H1 (cell line): ENCODE measurements at regions not wholly inside any gene's neighbourhood (a gene's known extent, or its start where the extent isn't known, plus 50 kb on each side); places are given as distances from the start of the nearest gene placed in this dataset.

Experiments
- CTCF ChIA-PET: fragments of 300-600 bp; sonication (Branson Sonifier 250); formaldehyde crosslinking; loops from one replicate; lab custom pipeline; 2021; ENCODE audit not compliant: partially characterized antibody; lab: Charles Lee
- POLR2A ChIA-PET: fragments of 300-600 bp; sonication (Branson Sonifier 250); formaldehyde crosslinking; loops from one replicate; lab custom pipeline; 2021; ENCODE audit warnings: inconsistent platforms; ENCODE audit not compliant: partially characterized antibody; lab: Charles Lee
- DNase-seq, 2 experiments: peaks; one replicate each; pipeline versions ENCODE4 v3.0.0 to v3.0.0-alpha.2; 2010 to 2022; ENCODE audit warnings: low spot score in 2 of 2, low read depth in 1 of 2, mixed read lengths in 1 of 2
- FAIRE-seq: peaks from 2 replicates; lab custom pipeline; 2011; peaks lifted over from hg19 to GRCh38; lab: Jason Lieb, UNC
- H2AFZ ChIP-seq: 2 replicates; pipeline ENCODE4 v1.8.1; 2012; ENCODE audit warnings: low read length, inconsistent platforms
- H2AK5ac ChIP-seq: 2 replicates; pipeline ENCODE4 v1.6.1; 2013; ENCODE audit warnings: low read depth, low read length
- H2BK120ac ChIP-seq: replicated peaks from 2 replicates; pipeline ENCODE3; 2013; ENCODE audit warnings: low read depth, low read length, inconsistent platforms
- H2BK12ac ChIP-seq: 2 replicates; pipeline ENCODE4 v1.6.1; 2013; ENCODE audit warnings: low read depth, low read length
- H2BK15ac ChIP-seq: 2 replicates; pipeline ENCODE4 v1.6.1; 2013; ENCODE audit warnings: low read length
- H2BK20ac ChIP-seq: 2 replicates; pipeline ENCODE4 v1.6.1; 2013; ENCODE audit warnings: low read length
- H2BK5ac ChIP-seq: 2 replicates; pipeline ENCODE4 v1.6.1; 2013; ENCODE audit warnings: low read depth, low read length
- H3K14ac ChIP-seq: 2 replicates; pipeline ENCODE4 v1.6.1; 2013; ENCODE audit warnings: inconsistent platforms; ENCODE audit not compliant: insufficient read length
- H3K18ac ChIP-seq: 2 replicates; pipeline ENCODE4 v1.6.1; 2013; ENCODE audit warnings: low read length; ENCODE audit errors: extremely low read depth
- H3K23ac ChIP-seq: 2 replicates; pipeline ENCODE4 v1.6.1; 2013; ENCODE audit warnings: inconsistent platforms; ENCODE audit not compliant: insufficient read length
- H3K23me2 ChIP-seq: 2 replicates; pipeline ENCODE4 v1.6.1; 2013; ENCODE audit warnings: low read depth, low read length
- H3K27ac ChIP-seq: 2 replicates; pipeline ENCODE4 v1.6.1; 2011; ENCODE audit warnings: low read depth, low read length, inconsistent platforms
- H3K27me3 ChIP-seq, 4 experiments: replicated peaks in 1 of 4; 1 replicate in 1 of 4; 2 replicates in 3 of 4; pipeline versions ENCODE4 v1.6.1 to v1.8.1; 2011 to 2013; ENCODE audit warnings: low read length in 3 of 4, mild to moderate bottlenecking in 3 of 4, inconsistent platforms in 2 of 4, mixed read lengths in 2 of 4, moderate library complexity in 1 of 4; ENCODE audit not compliant: control insufficient read depth in 3 of 4, insufficient read depth in 3 of 4; ENCODE audit errors: extremely low read depth in 1 of 4
- H3K36me3 ChIP-seq, 4 experiments: 2 replicates each; pipeline versions ENCODE4 v1.6.1 to v1.8.1; 2011 to 2013; ENCODE audit warnings: mild to moderate bottlenecking in 4 of 4, low read length in 3 of 4, moderate library complexity in 2 of 4, control low read depth in 1 of 4, inconsistent platforms in 1 of 4; ENCODE audit not compliant: insufficient read depth in 4 of 4, control insufficient read depth in 2 of 4
- H3K4ac ChIP-seq: replicated peaks from 2 replicates; pipeline ENCODE3; 2013; ENCODE audit warnings: low read length, low read depth, mixed read lengths, inconsistent platforms; ENCODE audit not compliant: insufficient read length
- H3K4me1 ChIP-seq, 4 experiments: replicated peaks in 1 of 4; 1 replicate in 1 of 4; 2 replicates in 3 of 4; pipeline versions ENCODE4 v1.6.1 to v1.8.1; 2011 to 2013; ENCODE audit warnings: low read length in 3 of 4, inconsistent platforms in 2 of 4, mixed read lengths in 1 of 4; ENCODE audit not compliant: insufficient read depth in 4 of 4, control insufficient read depth in 3 of 4
- H3K4me2 ChIP-seq, 2 experiments: 2 replicates each; pipeline versions ENCODE4 v1.6.1 to v1.8.1; 2011 to 2013; ENCODE audit warnings: low read depth in 2 of 2, low read length in 2 of 2, control low read depth in 1 of 2, inconsistent platforms in 1 of 2, mild to moderate bottlenecking in 1 of 2; ENCODE audit not compliant: insufficient read depth in 1 of 2
- H3K4me3 ChIP-seq, 4 experiments: fragments of 200-600, 300-600 bp in 1 of 4; sonication (generic), shearing (Covaris generic), sonication (Bioruptor Twin) in 1 of 4; 2 replicates each; pipeline versions ENCODE4 v1.5.1 to v1.8.1; 2011 to 2016; ENCODE audit warnings: low read length in 4 of 4, low read depth in 3 of 4, control low read depth in 2 of 4, inconsistent platforms in 2 of 4, mild to moderate bottlenecking in 2 of 4, mixed read lengths in 1 of 4, moderate library complexity in 1 of 4; ENCODE audit not compliant: insufficient read depth in 2 of 4; ENCODE audit errors: extremely low read depth in 1 of 4
- H3K56ac ChIP-seq: replicated peaks from 2 replicates; pipeline ENCODE3; 2013; ENCODE audit warnings: low read depth, mild to moderate bottlenecking, mixed read lengths, low read length, inconsistent platforms; ENCODE audit not compliant: insufficient read length
- H3K79me1 ChIP-seq: 2 replicates; pipeline ENCODE4 v1.6.1; 2013; ENCODE audit warnings: low read depth, low read length, control low read depth
- H3K79me2 ChIP-seq, 2 experiments: 2 replicates each; pipeline versions ENCODE4 v1.6.1 to v1.8.1; 2012 to 2013; ENCODE audit warnings: low read length in 2 of 2, mild to moderate bottlenecking in 2 of 2, inconsistent platforms in 1 of 2; ENCODE audit not compliant: insufficient read depth in 2 of 2, control insufficient read depth in 1 of 2
- H3K9ac ChIP-seq, 4 experiments: replicated peaks in 1 of 4; 1 replicate in 1 of 4; 2 replicates in 3 of 4; pipeline versions ENCODE4 v1.6.1 to v1.8.1; 2011 to 2013; ENCODE audit warnings: low read depth in 3 of 4, low read length in 3 of 4, control low read depth in 2 of 4, mild to moderate bottlenecking in 2 of 4, moderate library complexity in 2 of 4, inconsistent platforms in 1 of 4; ENCODE audit errors: extremely low read depth in 1 of 4
- H3K9me3 ChIP-seq, 2 experiments: 2 replicates each; pipeline versions ENCODE4 v1.6.1 to v1.8.1; 2012 to 2013; ENCODE audit warnings: mild to moderate bottlenecking in 2 of 2, moderate library complexity in 2 of 2, control low read depth in 1 of 2, inconsistent platforms in 1 of 2, low read depth in 1 of 2, low read length in 1 of 2, mixed read lengths in 1 of 2; ENCODE audit not compliant: insufficient read depth in 2 of 2
- H4K20me1 ChIP-seq, 2 experiments: replicated peaks in 1 of 2; 2 replicates each; pipeline versions ENCODE3 to v1.8.1; 2011 to 2013; ENCODE audit warnings: inconsistent platforms in 2 of 2, low read length in 2 of 2, mild to moderate bottlenecking in 1 of 2; ENCODE audit not compliant: insufficient read depth in 2 of 2, control insufficient read depth in 1 of 2
- H4K5ac ChIP-seq: 2 replicates; pipeline ENCODE4 v1.6.1; 2013; ENCODE audit warnings: low read length, low read depth, mixed read lengths, inconsistent platforms; ENCODE audit not compliant: insufficient read length
- H4K8ac ChIP-seq: 2 replicates; pipeline ENCODE4 v1.8.0; 2013; ENCODE audit warnings: mild to moderate bottlenecking, moderate library complexity, low read length, inconsistent platforms; ENCODE audit not compliant: insufficient read depth; ENCODE audit errors: extremely low read depth
- H4K91ac ChIP-seq: replicated peaks from 2 replicates; pipeline ENCODE3; 2013; ENCODE audit warnings: low read length, mixed read lengths, inconsistent platforms; ENCODE audit not compliant: insufficient read length
- BACH1 ChIP-seq: IDR thresholded peaks from 2 replicates; pipeline ENCODE4 v1.6.1; 2012; ENCODE audit warnings: low read length, improper control_type of control experiment
- EZH2 ChIP-seq: fragments of 200-600 bp; sonication (generic); IDR thresholded peaks from 2 replicates; pipeline ENCODE4 v1.7.1; 2012; ENCODE audit warnings: low read depth, mild to moderate bottlenecking, moderate library complexity, low read length, inconsistent platforms; ENCODE audit not compliant: severe bottlenecking
- FOSL1 ChIP-seq: IDR thresholded peaks from 2 replicates; pipeline ENCODE4 v1.6.1; 2011; ENCODE audit warnings: mild to moderate bottlenecking, low read depth, low read length, moderate library complexity; ENCODE audit not compliant: insufficient read depth
- MAFK ChIP-seq: IDR thresholded peaks from 2 replicates; pipeline ENCODE4 v1.6.1; 2012; ENCODE audit warnings: low read depth, mild to moderate bottlenecking, improper control_type of control experiment, low read length
- SIX5 ChIP-seq: IDR thresholded peaks from 2 replicates; pipeline ENCODE4 v1.6.1; 2011; ENCODE audit warnings: mild to moderate bottlenecking, low read depth, low read length
- SP4 ChIP-seq: IDR thresholded peaks from 2 replicates; pipeline ENCODE4 v1.6.1; 2012; ENCODE audit warnings: low read length, inconsistent platforms
- SRF ChIP-seq: IDR thresholded peaks from 2 replicates; pipeline ENCODE4 v1.6.1; 2011; ENCODE audit warnings: mild to moderate bottlenecking, low read depth, low read length, moderate library complexity
- WGBS, 2 experiments: shearing (Covaris generic) in 1 of 2; methylation state at CpG; one replicate each; pipeline versions ENCODE4 v1.1.6 to v1.1.7; 2013 to 2015; ENCODE audit warnings: low lambda C conversion rate in 2 of 2, mixed read lengths in 2 of 2, inconsistent platforms in 1 of 2, low coverage in 1 of 2, missing lambda C conversion rate in 1 of 2; ENCODE audit not compliant: insufficient replicate concordance in 2 of 2, insufficient coverage in 1 of 2, insufficient read length in 1 of 2; ENCODE audit errors: extremely low coverage in 1 of 2, missing lambda C conversion rate in 1 of 2; 5-methylcytosine and 5-hydroxymethylcytosine counted together
- TF ChIP-seq, protein P1 (sequence below): IDR thresholded peaks from 2 replicates; pipeline ENCODE4 v1.6.1; 2012; ENCODE audit warnings: inconsistent platforms

- 93% methylated on average over 2 of the region's 2 CpGs; no CpG with 5 or more reads in 1 of the 2 experiments for WGBS, 2 experiments
- Histone ChIP-seq H3K18ac (no peak overlapping the region), H3K56ac (no peak overlapping the region), H2BK12ac (no peak overlapping the region), H2BK20ac (no peak overlapping the region), H3K79me2 (no peaks in the 10 kb centered on the region), H2BK120ac (no peak overlapping the region), H3K4ac (no peak overlapping the region), H3K4me2 (no peak overlapping the region), H4K8ac (no peak overlapping the region), H3K27me3 (no peaks in the 10 kb centered on the region), H3K9ac (no peak overlapping the region), H3K23ac (no peak overlapping the region), H3K9me3 (no peaks in the 10 kb centered on the region), H3K23me2 (no peaks in the 10 kb centered on the region), H3K79me1 (no peaks in the 10 kb centered on the region), H4K5ac (no peak overlapping the region), H2AFZ (no peak overlapping the region), H2BK5ac (no peak overlapping the region), H4K91ac (no peak overlapping the region), H2BK15ac (no peak overlapping the region), H4K20me1 (no peaks in the 10 kb centered on the region), H3K27ac (no peak overlapping the region), H3K4me1 (no peaks in the 10 kb centered on the region), H3K4me3 (no peak overlapping the region), H3K14ac (no peak overlapping the region), H3K36me3 (no peaks in the 10 kb centered on the region), H2AK5ac (no peak overlapping the region)
- FAIRE-seq (no peak), DNase-seq (no peak)
- TF ChIP-seq MAFK (no peak), BACH1 (no peak), SIX5 (no peak), SRF (no peak), FOSL1 (no peak), SP4 (no peak), EZH2 (no peak)
- TF ChIP-seq, protein P1, sequence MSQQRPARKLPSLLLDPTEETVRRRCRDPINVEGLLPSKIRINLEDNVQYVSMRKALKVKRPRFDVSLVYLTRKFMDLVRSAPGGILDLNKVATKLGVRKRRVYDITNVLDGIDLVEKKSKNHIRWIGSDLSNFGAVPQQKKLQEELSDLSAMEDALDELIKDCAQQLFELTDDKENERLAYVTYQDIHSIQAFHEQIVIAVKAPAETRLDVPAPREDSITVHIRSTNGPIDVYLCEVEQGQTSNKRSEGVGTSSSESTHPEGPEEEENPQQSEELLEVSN: no peak
- ChIA-PET POLR2A (no interaction called here), CTCF (interaction anchor here (1.4 kb wide), 1 partner anchor 9 kb away, joined by 3 read pairs; no protein-coding TSS in a partner anchor)
These were observed 198.7 kb downstream of the QDPR start for GRCh38 chr4:17313194-17313593.
